ENCODE measurements at regions not wholly inside any gene's neighbourhood (a gene's known extent, or its start where the extent isn't known, plus 50 kb on each side); places are given as distances from the start of the nearest gene placed in this dataset.
A peak's percentile ranks its signal among the peaks of the same experiment; 100 is the strongest.

DNA sequence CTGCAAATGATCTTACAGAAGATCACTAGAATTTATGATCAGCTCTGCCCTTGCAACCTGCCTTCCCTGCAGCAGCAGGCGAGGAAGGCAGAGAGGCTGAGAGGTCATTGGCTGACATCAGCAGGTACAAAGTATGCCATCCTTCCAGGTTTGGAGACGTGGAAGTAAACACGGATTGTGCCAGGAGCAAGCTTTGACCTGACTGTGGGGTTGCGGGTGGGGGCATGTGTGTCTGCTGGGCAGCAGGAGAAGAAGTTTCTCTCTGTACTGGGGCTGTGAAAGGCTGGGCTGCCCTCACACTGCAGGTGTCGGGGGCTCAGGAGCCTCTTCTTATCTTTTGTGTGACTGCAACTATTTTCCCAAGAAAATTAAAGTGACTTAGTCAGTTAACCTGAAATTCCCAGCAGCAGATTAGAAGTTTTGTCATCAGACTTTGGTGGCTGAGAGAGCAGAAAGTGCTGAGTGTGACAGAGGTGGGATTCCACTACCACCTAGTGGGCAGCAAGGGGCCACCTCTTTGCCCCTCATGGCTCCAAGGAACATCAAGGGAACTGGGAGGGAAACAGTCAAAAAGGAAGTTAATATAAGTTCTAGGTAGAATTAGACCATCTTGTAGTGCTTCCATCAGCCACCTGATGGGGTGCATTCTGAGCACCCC is 565.9 kb downstream of the ETS1 start:
- Histone ChIP-seq H3K9me3 (ENCODE audit: control insufficient read depth, low read length) (no peaks in the 10 kb centered on the region), H3K27me3 (ENCODE audit: control insufficient read depth in 1 of 2, insufficient read depth in 2 of 2, low read length in 1 of 2) (no peaks in the 10 kb centered on the region), H3K27ac (ENCODE audit: low read depth in 1 of 2, low read length in 2 of 2) (no peak overlapping the region), H3K4me1 (ENCODE audit: control insufficient read depth in 1 of 2, insufficient read depth in 2 of 2, low read length in 2 of 2) (no peaks in the 10 kb centered on the region), H3K36me3 (ENCODE audit: control insufficient read depth in 1 of 2, insufficient read depth in 2 of 2, low read length in 1 of 2) (no peaks in the 10 kb centered on the region), H3K4me3 (ENCODE audit: low read length in 2 of 2) (no peak overlapping the region)
- no peak for ATAC-seq (ENCODE audit: low FRiP score)
- DNase-seq = no peak
- intact Hi-C loops (cut with DNase I) = loop anchor here (2.0 to 10.0 kb wide), 2 partner anchors 177 to 273 kb away; no protein-coding TSS in a partner anchor
- WGBS, 2 donors = 56 to 59% methylated on average over 5 of the region's 5 CpGs

DNA sequence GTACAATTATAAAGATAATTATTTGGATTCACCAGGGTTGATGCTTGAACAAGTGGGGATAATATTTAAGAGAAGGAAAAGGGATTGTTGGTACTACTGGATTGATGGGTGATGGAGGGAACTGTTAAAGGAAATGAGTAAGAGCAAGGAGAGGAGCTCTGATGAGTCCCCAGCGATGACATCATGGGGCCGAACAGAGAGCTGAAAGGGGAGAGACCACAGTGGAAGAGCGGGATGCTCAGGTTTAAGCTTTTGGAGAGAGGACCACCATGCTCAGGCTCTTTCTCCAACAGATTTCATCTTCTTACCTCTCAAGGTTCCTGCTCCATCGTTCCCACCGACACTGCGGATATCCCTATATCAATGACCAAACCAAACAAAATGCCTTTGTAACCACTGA is 568.7 kb downstream of the ETS1 start:
- no peaks in the 10 kb centered on the region for H3K9me3 ChIP-seq (ENCODE audit: control insufficient read depth, low read length)

DNA sequence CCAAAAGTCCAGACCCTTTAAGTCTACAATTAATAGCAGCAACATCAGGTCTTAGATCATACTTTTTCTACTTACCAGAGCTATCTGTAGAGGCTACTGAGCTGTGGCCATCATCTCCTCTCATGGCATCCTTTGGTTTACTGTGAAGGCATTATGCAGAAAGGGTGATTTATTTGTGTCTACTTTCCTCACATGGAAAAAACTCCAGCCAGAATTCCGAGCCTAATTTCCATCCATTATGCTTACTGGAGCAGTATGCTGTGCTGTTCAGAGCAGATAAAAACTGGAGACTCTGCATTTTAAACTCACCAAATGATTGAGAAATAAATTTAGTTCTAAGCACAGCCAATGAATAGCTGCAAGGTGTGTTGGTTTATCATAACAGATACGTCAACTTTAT is 581.8 kb downstream of the ETS1 start:
- H3K4me1 ChIP-seq (ENCODE audit: control insufficient read depth in 1 of 2, insufficient read depth in 2 of 2, low read length in 2 of 2) = no peaks in the 10 kb centered on the region
- no peak overlapping the region for H3K27ac ChIP-seq (ENCODE audit: low read depth in 1 of 2, low read length in 2 of 2)
- H3K9me3 ChIP-seq (ENCODE audit: control insufficient read depth, low read length) = no peaks in the 10 kb centered on the region
- DNase-seq = no peak
- intact Hi-C loops (cut with DNase I) = no loop called here
- ATAC-seq (ENCODE audit: low FRiP score) = no peak
- no peak overlapping the region for H3K4me3 ChIP-seq (ENCODE audit: low read length in 2 of 2)
- WGBS, 2 donors = 63 to 72% methylated on average over 2 of the region's 2 CpGs
- no peaks in the 10 kb centered on the region for H3K36me3 ChIP-seq (ENCODE audit: control insufficient read depth in 1 of 2, insufficient read depth in 2 of 2, low read length in 1 of 2)
- H3K27me3 ChIP-seq (ENCODE audit: control insufficient read depth in 1 of 2, insufficient read depth in 2 of 2, low read length in 1 of 2) = no peaks in the 10 kb centered on the region

More for the DNA sequence above, 568.7 kb downstream of the ETS1 start:
- WGBS, 2 donors = 97% methylated on average over 6 of the region's 6 CpGs
- DNase-seq (no peak), ATAC-seq (ENCODE audit: low FRiP score) (no peak)
- Histone ChIP-seq H3K4me1 (ENCODE audit: control insufficient read depth in 1 of 2, insufficient read depth in 2 of 2, low read length in 2 of 2) (no peaks in the 10 kb centered on the region), H3K27ac (ENCODE audit: low read depth in 1 of 2, low read length in 2 of 2) (no peak overlapping the region), H3K27me3 (ENCODE audit: control insufficient read depth in 1 of 2, insufficient read depth in 2 of 2, low read length in 1 of 2) (no peaks in the 10 kb centered on the region), H3K4me3 (ENCODE audit: low read length in 2 of 2) (no peak overlapping the region), H3K36me3 (ENCODE audit: control insufficient read depth in 1 of 2, insufficient read depth in 2 of 2, low read length in 1 of 2) (no peaks in the 10 kb centered on the region)
- intact Hi-C loops (cut with DNase I) = no loop called here

DNA sequence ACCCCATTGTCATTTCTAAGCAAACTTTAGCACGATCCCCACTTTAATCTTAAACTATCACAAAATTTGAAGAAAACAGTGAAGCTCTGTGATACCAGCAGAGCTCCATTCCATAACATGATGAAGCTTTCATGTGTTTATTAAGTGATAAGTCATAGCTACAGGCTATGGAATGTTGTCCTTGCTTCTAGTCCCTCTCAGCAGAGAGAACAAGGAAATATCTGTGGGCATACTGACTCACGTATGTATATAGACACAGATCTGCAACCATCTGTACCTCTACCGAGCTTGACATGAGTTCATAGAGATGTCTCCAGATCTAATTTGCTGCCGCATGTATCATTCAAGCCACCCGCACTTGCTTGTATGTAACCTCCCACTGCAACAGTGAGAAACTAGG is 588.9 kb downstream of the ETS1 start:
- Histone ChIP-seq H3K4me3 (ENCODE audit: low read length in 2 of 2) (no peak overlapping the region), H3K36me3 (ENCODE audit: control insufficient read depth in 1 of 2, insufficient read depth in 2 of 2, low read length in 1 of 2) (no peaks in the 10 kb centered on the region), H3K4me1 (ENCODE audit: control insufficient read depth in 1 of 2, insufficient read depth in 2 of 2, low read length in 2 of 2) (no peaks in the 10 kb centered on the region), H3K9me3 (ENCODE audit: control insufficient read depth, low read length) (no peaks in the 10 kb centered on the region), H3K27me3 (ENCODE audit: control insufficient read depth in 1 of 2, insufficient read depth in 2 of 2, low read length in 1 of 2) (no peaks in the 10 kb centered on the region), H3K27ac (ENCODE audit: low read depth in 1 of 2, low read length in 2 of 2) (no peak overlapping the region)
- no peak for DNase-seq
- WGBS, 2 donors = 88 to 89% methylated on average over 5 of the region's 5 CpGs
- no peak for ATAC-seq (ENCODE audit: low FRiP score)
- intact Hi-C loops (cut with DNase I) = loop anchor here (10.0 kb wide), 2 partner anchors 84 to 154 kb away; no protein-coding TSS in a partner anchor

DNA sequence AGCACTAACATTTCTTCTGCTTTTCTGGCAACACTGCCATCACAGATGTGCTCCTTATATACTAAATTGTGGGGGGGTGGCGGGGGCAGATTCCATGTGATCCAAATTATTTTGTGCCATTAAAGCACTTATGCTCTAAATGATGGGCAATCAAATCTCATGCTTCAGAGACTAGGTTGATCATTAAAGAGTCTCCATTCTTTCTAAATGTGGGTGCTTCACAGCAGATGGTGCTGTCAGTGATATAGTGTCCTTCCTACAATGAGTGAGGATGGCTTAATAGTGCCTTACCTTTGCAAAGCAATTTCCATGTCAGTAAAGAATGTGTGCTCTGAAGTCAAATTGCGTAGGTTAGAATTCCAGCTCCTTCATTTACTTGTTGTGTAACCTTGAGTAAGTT is 589.8 kb downstream of the ETS1 start:
- intact Hi-C loops (cut with DNase I) = loop anchor here (10.0 kb wide), 2 partner anchors 83 to 153 kb away; no protein-coding TSS in a partner anchor

DNA sequence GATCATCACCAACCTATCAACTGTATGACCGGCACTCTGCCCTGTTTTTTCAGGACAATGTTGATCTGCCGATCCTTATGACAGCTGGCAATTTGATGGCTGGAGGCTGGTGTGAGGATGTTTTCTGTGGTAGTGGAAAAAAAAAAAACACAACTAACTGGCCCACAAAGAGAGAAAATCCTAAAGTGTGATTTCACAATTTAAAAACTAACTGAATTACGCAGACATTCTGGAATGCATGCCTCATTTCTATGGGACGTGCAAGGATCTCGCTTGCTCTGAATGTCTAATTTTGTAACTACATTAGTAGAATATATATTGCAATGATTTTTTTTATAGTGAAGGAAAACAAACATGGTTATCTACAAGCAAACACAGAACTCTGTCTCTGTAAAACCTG is 590.5 kb downstream of the ETS1 start:
- no peak overlapping the region for H3K4me3 ChIP-seq (ENCODE audit: low read length in 2 of 2)
- no peaks in the 10 kb centered on the region for H3K9me3 ChIP-seq (ENCODE audit: control insufficient read depth, low read length)
- no peak overlapping the region for H3K27ac ChIP-seq (ENCODE audit: low read depth in 1 of 2, low read length in 2 of 2)
- DNase-seq = no peak
- intact Hi-C loops (cut with DNase I) = loop anchor here (10.0 kb wide), 2 partner anchors 82 to 152 kb away; no protein-coding TSS in a partner anchor
- no peak for ATAC-seq (ENCODE audit: low FRiP score)
- H3K36me3 ChIP-seq (ENCODE audit: control insufficient read depth in 1 of 2, insufficient read depth in 2 of 2, low read length in 1 of 2) = no peaks in the 10 kb centered on the region
- H3K27me3 ChIP-seq (ENCODE audit: control insufficient read depth in 1 of 2, insufficient read depth in 2 of 2, low read length in 1 of 2) = no peaks in the 10 kb centered on the region
- 25 to 53% methylated on average over 5 of the region's 5 CpGs for WGBS, 2 donors
- no peaks in the 10 kb centered on the region for H3K4me1 ChIP-seq (ENCODE audit: control insufficient read depth in 1 of 2, insufficient read depth in 2 of 2, low read length in 2 of 2)

More for the DNA sequence above, 589.8 kb downstream of the ETS1 start:
- Histone ChIP-seq H3K36me3 (ENCODE audit: control insufficient read depth in 1 of 2, insufficient read depth in 2 of 2, low read length in 1 of 2) (no peaks in the 10 kb centered on the region), H3K4me1 (ENCODE audit: control insufficient read depth in 1 of 2, insufficient read depth in 2 of 2, low read length in 2 of 2) (no peaks in the 10 kb centered on the region), H3K4me3 (ENCODE audit: low read length in 2 of 2) (no peak overlapping the region), H3K27me3 (ENCODE audit: control insufficient read depth in 1 of 2, insufficient read depth in 2 of 2, low read length in 1 of 2) (no peaks in the 10 kb centered on the region), H3K9me3 (ENCODE audit: control insufficient read depth, low read length) (no peaks in the 10 kb centered on the region), H3K27ac (ENCODE audit: low read depth in 1 of 2, low read length in 2 of 2) (no peak overlapping the region)
- WGBS, 2 donors = 94 to 100% methylated on average over 2 of the region's 2 CpGs
- DNase-seq (no peak), ATAC-seq (ENCODE audit: low FRiP score) (no peak)

DNA sequence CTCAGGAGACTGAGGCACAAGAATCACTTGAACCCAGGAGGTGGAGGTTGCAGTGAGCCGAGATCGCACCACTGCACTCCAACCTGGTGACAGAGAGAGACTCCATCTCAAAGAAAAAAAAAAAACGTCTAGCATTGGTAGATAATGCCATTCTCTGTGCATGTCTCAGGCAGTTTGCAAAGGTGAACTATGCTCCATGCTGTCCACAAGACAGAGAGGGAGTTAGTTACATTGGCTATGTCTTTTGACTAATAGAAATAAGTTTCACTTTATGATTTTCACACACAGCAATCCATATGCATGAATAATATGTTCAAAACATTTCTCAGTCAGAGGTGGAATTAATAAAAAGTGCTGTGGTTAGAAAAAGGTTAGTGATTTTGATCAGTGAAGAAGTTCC is 591.4 kb downstream of the ETS1 start:
- Histone ChIP-seq H3K9me3 (ENCODE audit: control insufficient read depth, low read length) (no peaks in the 10 kb centered on the region), H3K4me3 (ENCODE audit: low read length in 2 of 2) (no peak overlapping the region)
- WGBS, 2 donors = 81% methylated on average over 3 of the region's 3 CpGs

DNA sequence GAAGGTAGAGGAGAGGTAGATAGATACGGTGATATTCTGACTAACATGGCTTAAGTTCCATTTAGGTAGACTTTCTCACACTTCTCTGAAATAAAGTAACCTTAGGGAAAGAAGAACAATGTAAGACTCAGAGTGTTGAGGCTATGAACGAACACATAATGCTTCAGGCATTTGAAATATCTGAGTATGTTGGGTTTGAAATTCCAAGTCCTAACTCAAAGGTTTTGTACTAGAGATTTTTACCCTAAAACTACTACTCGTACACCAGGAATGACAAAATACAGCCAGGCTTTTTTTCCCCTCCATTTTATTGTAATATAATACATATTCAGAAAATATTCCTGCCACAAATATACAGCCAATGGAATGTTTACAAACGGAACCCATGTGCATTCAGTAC is 592.6 kb downstream of the ETS1 start:
- Histone ChIP-seq H3K27ac (ENCODE audit: low read depth in 1 of 2, low read length in 2 of 2) (no peak overlapping the region), H3K9me3 (ENCODE audit: control insufficient read depth, low read length) (no peaks in the 10 kb centered on the region), H3K4me1 (ENCODE audit: control insufficient read depth in 1 of 2, insufficient read depth in 2 of 2, low read length in 2 of 2) (no peaks in the 10 kb centered on the region), H3K36me3 (ENCODE audit: control insufficient read depth in 1 of 2, insufficient read depth in 2 of 2, low read length in 1 of 2) (no peaks in the 10 kb centered on the region), H3K27me3 (ENCODE audit: control insufficient read depth in 1 of 2, insufficient read depth in 2 of 2, low read length in 1 of 2) (no peaks in the 10 kb centered on the region), H3K4me3 (ENCODE audit: low read length in 2 of 2) (no peak overlapping the region)
- WGBS, 2 donors = 9 to 11% methylated on average over 4 of the region's 4 CpGs
- intact Hi-C loops (cut with DNase I) = loop anchor here (10.0 kb wide), 2 partner anchors 80 to 150 kb away; no protein-coding TSS in a partner anchor
- ATAC-seq (ENCODE audit: low FRiP score) (no peak), DNase-seq (no peak)

More for the DNA sequence above, 591.4 kb downstream of the ETS1 start:
- DNase-seq = no peak
- Histone ChIP-seq H3K4me1 (ENCODE audit: control insufficient read depth in 1 of 2, insufficient read depth in 2 of 2, low read length in 2 of 2) (no peaks in the 10 kb centered on the region), H3K36me3 (ENCODE audit: control insufficient read depth in 1 of 2, insufficient read depth in 2 of 2, low read length in 1 of 2) (no peaks in the 10 kb centered on the region), H3K27me3 (ENCODE audit: control insufficient read depth in 1 of 2, insufficient read depth in 2 of 2, low read length in 1 of 2) (no peaks in the 10 kb centered on the region), H3K27ac (ENCODE audit: low read depth in 1 of 2, low read length in 2 of 2) (no peak overlapping the region)
- intact Hi-C loops (cut with DNase I) = loop anchor here (10.0 kb wide), 2 partner anchors 81 to 151 kb away; no protein-coding TSS in a partner anchor
- no peak for ATAC-seq (ENCODE audit: low FRiP score)

DNA sequence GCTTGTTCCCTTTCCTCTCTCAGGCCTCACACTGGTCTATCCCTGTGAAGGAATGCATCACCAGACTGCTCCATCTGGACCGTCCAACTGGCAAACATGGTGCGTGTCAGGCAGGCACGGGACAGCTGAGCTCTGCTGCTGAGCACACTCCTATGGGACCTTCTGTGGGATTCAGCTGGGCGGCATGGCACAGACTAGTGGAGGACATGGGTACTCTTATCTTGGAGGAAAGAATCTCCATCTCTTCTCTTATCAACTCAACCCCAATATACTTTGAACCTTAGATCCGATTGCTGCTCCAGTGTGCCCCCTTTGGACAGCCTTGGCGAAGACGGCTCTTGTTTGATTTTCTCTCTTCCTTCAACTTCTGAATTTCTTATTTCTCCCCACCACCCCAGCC is 593.6 kb downstream of the ETS1 start:
- 90 to 94% methylated on average over 7 of the region's 7 CpGs for WGBS, 2 donors
- Histone ChIP-seq H3K27ac (ENCODE audit: low read depth in 1 of 2, low read length in 2 of 2) (no peak overlapping the region), H3K27me3 (ENCODE audit: control insufficient read depth in 1 of 2, insufficient read depth in 2 of 2, low read length in 1 of 2) (no peaks in the 10 kb centered on the region), H3K36me3 (ENCODE audit: control insufficient read depth in 1 of 2, insufficient read depth in 2 of 2, low read length in 1 of 2) (no peaks in the 10 kb centered on the region), H3K9me3 (ENCODE audit: control insufficient read depth, low read length) (no peaks in the 10 kb centered on the region), H3K4me1 (ENCODE audit: control insufficient read depth in 1 of 2, insufficient read depth in 2 of 2, low read length in 2 of 2) (no peaks in the 10 kb centered on the region), H3K4me3 (ENCODE audit: low read length in 2 of 2) (no peak overlapping the region)
- ATAC-seq (ENCODE audit: low FRiP score) (peak; percentile 51), DNase-seq (no peak)
- intact Hi-C loops (cut with DNase I) = loop anchor here (10.0 kb wide), 2 partner anchors 79 to 149 kb away; no protein-coding TSS in a partner anchor
